HG02763 (cell line): ENCODE measurements at regions not wholly inside any gene's neighbourhood (a gene's known extent, or its start where the extent isn't known, plus 50 kb on each side); places are given as distances from the start of the nearest gene placed in this dataset.
A peak's percentile ranks its signal among the peaks of the same experiment; 100 is the strongest.

Experiments used
- ATAC-seq: cut with Tn5 transposase; IDR thresholded peaks from one replicate; pipeline ENCODE4 v1.9.1; 2021; ENCODE audit warnings: mild to moderate bottlenecking, moderate library complexity; ENCODE audit not compliant: unreplicated experiment

DNA sequence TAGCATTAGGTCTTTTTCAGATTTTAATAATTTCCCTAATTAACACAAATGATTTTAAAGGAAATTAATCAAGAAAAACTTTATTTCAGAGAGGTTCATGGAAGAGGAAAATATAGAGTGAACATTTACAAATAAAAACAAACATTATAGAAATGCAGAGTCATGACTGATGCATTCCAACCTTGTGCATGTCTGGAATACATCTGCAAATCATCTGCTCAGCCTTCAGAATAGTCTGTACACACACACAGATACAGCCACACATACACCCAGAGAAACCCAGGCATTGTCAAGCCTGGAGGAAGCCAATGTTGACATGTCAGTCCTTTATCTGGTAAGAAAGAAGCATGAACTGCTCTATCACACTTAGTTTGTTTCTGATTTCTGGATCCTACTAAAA, 61.3 kb upstream of the NFKB1 start:
- ATAC-seq: no peak

DNA sequence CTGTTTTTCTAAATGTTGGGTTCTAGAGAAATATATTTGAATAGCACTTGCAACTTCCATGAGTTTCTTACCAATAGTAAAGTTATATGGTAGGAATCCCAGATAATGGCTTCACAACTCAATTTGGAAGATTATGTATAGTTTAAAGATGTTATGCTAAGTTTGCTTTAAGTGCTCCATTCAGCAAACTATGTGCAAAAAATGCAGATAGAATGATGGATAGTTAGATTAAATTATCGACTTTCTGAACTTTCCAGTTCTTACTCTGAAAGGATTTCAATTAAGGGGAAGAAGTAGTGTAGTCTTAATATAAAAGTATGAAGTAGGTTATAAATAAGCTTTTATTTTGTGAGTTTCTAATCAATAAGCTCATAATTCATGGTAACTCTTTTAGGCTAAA, 60.7 kb upstream of the NFKB1 start:
- ATAC-seq: no peak

- ATAC-seq: no peak
Observed at GRCh38 chr4:102441978-102442911, 58.9 kb upstream of the NFKB1 start.

DNA sequence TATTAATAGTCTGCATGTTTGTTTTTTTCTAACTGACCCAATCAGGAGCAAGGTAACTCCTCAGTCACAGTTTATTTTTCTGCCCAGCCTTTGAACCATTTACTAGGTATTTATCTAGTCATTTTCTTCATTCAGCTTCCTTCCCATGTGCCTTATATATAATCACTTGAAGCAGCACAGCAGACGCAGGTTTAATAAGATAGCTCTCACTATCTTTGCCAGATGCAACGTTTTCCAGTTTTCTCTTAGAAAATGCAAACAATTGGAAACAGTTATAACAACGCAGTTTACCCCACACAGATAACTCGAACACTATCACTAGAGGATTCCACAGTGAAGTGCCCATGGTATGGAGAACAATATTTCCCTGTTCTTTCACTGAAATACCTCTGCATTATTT, 56.4 kb upstream of the NFKB1 start:
- ATAC-seq: no peak

GRCh38 chr4:102445213-102445612, 55.9 kb upstream of the NFKB1 start:
- no peak for ATAC-seq

DNA sequence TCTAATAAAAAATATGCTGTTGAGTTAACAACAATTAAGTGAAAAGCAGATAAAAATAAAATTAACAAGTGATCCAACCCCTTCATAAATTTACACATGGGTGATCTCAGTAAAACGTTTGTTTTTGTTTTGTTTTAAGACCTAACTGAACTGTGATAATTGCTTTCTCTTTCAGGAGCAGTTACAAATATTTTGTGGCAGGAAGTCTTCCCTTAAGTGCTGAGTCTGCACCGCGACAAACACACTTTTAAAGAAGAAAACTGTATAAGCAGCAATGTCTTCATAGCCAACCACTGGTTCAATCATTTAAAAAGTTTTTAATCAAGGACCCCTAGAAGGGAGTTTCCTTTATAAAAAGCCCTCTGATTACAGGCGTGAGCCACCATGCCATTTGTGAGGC, 53.7 kb upstream of the NFKB1 start:
- no peak for ATAC-seq

DNA sequence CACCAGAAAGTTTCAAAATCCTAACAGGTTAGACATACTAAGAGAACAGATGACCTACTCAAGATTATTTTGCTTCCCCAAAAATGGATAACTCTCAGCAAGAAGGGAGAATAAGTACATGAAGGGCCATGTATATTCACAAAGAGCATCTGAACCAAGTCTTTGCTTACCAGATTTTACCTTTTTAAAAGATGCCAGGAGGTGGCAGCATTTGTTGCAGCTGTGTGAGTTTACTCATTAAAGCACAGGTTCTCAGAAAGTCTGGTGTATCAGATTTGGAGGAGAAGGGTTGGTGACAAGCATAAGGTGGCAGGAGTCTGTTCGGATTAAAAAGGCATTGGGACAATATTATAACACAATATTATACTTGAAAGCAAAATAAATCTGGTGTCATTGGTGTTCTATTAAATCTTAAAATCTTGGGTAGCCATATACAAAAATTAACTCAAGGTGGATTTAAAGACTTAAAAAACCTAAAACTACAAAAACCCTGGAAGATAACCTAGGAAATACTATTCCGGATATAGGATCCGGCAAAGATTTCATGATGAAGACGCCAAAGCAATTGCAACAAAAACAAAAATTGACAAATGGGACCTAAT, 51.3 kb upstream of the NFKB1 start:
- peak; percentile 56 for ATAC-seq

GRCh38 chr4:102451266-102451665, 49.9 kb upstream of the NFKB1 start:
- no peak for ATAC-seq
